Activated CD4-positive, alpha-beta memory T cell treated with anti-CD3 and anti-CD28 coated beads, Interleukin-2, amount 10 ng/mL, durations not matched to agents 7 days and 5 days (primary cell): ENCODE measurements at regions not wholly inside any gene's neighbourhood (a gene's known extent, or its start where the extent isn't known, plus 50 kb on each side); places are given as distances from the start of the nearest gene placed in this dataset.
A peak's percentile ranks its signal among the peaks of the same experiment; 100 is the strongest.
"Not testable (repeated sequence)": the region's sequence is repeated elsewhere in the genome, so short reads cannot be mapped to it uniquely, and the experiment has no call there.

ENCODE experiments used
- CTCF ChIA-PET: fragments of 350-600 bp; sonication (Branson Sonifier 250); formaldehyde crosslinking; loops from one replicate; lab custom pipeline; 2021; ENCODE audit warnings: antibody characterized with exemption, inconsistent platforms; lab: Charles Lee
- POLR2A ChIA-PET: fragments of 350-600 bp; sonication (Branson Sonifier 250); formaldehyde crosslinking; loops from one replicate; lab custom pipeline; 2021; ENCODE audit warnings: antibody characterized with exemption; lab: Charles Lee
- DNase-seq: peaks from one replicate; pipeline ENCODE4 v3.0.0-alpha.2; 2020
- H3K27ac Mint-ChIP-seq: one replicate; pipeline ENCODE4 v1.8.0; 2021; ENCODE audit warnings: mild to moderate bottlenecking, mixed read lengths
- H3K27me3 Mint-ChIP-seq: one replicate; pipeline ENCODE4 v1.8.0; 2021; ENCODE audit warnings: mixed read lengths
- H3K36me3 Mint-ChIP-seq: one replicate; pipeline ENCODE4 v1.8.0; 2021; ENCODE audit warnings: low read depth, mixed read lengths
- H3K4me1 Mint-ChIP-seq: one replicate; pipeline ENCODE4 v1.8.0; 2021; ENCODE audit warnings: mixed read lengths
- H3K4me3 Mint-ChIP-seq: one replicate; pipeline ENCODE4 v1.8.0; 2021; ENCODE audit warnings: mild to moderate bottlenecking, mixed read lengths
- H3K9me3 Mint-ChIP-seq: one replicate; pipeline ENCODE4 v1.8.0; 2021; ENCODE audit warnings: mixed read lengths

DNA sequence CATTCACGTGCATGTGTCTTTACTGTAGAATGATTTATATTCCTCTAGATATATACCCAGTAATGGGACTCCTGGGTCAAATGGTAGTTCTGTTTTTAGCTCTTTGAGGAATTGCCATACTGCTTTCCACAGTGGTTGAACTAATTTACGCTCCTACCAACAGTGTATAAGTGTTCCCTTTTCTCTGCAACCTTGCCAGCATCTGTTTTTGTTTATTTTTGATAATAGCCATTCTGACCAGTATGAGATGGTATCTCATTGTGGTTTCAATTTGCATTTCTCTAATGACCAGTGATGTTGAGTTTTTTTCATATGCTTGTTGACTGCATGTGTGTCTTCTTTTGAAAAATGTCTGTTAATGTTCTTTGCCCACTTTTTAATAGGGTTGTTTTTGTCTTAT is 236.8 kb upstream of the IRF2BP2 start:
- not testable (repeated sequence) for DNase-seq, H3K4me3 Mint-ChIP-seq, H3K27ac Mint-ChIP-seq, H3K27me3 Mint-ChIP-seq, H3K36me3 Mint-ChIP-seq, H3K9me3 Mint-ChIP-seq
- ChIA-PET CTCF (interaction anchor here (0.7 kb wide), 1 partner anchor 376 kb away, joined by 3 read pairs; no protein-coding TSS in a partner anchor), POLR2A (interaction anchor here (1.7 to 5.9 kb wide), 2 partner anchors 11 to 236 kb away, joined by 5 to 67 read pairs; partner anchors contain the start of gene IRF2BP2)
- peaks cover 85% of the 10 kb centered on the region for H3K4me1 Mint-ChIP-seq

GRCh38 chr1:234845836-234846235 is 235.9 kb upstream of the IRF2BP2 start:
- POLR2A ChIA-PET: interaction anchor here (0.7 to 5.9 kb wide), 14 partner anchors 12 to 450 kb away, joined by 3 to 67 read pairs (median 6); partner anchors contain the start of gene IRF2BP2
- DNase-seq: no peak
- no peaks in the 10 kb centered on the region for H3K36me3 Mint-ChIP-seq
- no peak overlapping the region for H3K27ac Mint-ChIP-seq
- peaks cover 87% of the 10 kb centered on the region for H3K4me1 Mint-ChIP-seq
- no peaks in the 10 kb centered on the region for H3K9me3 Mint-ChIP-seq
- CTCF ChIA-PET: interaction anchor here (0.7 to 1.4 kb wide), 3 partner anchors 48 to 238 kb away, joined by 3 to 5 read pairs (median 4); no protein-coding TSS in a partner anchor
- H3K27me3 Mint-ChIP-seq: peaks cover 2% of the 10 kb centered on the region
- peak overlapping the region; percentile 47 for H3K4me3 Mint-ChIP-seq

DNA sequence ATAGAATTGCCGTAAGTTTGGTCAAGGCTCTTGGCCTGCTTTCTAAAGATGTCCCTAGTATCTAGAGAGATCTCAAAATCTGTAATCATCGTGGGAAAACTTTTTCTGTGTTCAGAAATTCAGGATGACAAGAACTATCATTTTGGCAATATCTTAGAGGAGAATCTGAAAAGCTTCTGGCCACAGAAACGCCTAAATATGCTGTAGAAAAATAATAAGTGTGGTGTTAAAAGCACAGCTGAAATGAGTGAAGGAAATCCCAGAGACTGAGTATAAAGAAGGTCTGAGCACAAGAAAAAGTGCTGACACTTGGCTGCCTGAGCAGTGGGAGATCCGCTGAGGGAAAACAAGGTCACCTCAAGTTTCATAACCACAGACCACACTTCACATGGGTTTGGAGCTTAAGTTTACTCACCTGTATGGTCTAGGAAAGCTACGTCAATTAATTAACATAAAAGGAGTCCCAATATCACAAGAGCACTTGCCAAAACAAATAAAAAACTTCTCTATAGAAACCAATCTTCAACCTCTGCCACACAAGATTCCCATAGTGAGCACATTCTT is 235.2 kb upstream of the IRF2BP2 start:
- H3K27ac Mint-ChIP-seq: peak overlapping the region; percentile 81
- peaks cover 2% of the 10 kb centered on the region for H3K27me3 Mint-ChIP-seq
- peak overlapping the region; percentile 47 for H3K4me3 Mint-ChIP-seq
- no peaks in the 10 kb centered on the region for H3K36me3 Mint-ChIP-seq
- ChIA-PET CTCF (interaction anchor here (1.0 to 1.6 kb wide), 3 partner anchors 49 to 238 kb away, joined by 3 to 5 read pairs (median 4); no protein-coding TSS in a partner anchor), POLR2A (interaction anchor here (0.7 to 5.9 kb wide), 20 partner anchors 11 to 449 kb away, joined by 3 to 67 read pairs (median 4); partner anchors contain the start of gene IRF2BP2)
- peaks cover 90% of the 10 kb centered on the region for H3K4me1 Mint-ChIP-seq
- peak; percentile 64 for DNase-seq
- no peaks in the 10 kb centered on the region for H3K9me3 Mint-ChIP-seq

DNA sequence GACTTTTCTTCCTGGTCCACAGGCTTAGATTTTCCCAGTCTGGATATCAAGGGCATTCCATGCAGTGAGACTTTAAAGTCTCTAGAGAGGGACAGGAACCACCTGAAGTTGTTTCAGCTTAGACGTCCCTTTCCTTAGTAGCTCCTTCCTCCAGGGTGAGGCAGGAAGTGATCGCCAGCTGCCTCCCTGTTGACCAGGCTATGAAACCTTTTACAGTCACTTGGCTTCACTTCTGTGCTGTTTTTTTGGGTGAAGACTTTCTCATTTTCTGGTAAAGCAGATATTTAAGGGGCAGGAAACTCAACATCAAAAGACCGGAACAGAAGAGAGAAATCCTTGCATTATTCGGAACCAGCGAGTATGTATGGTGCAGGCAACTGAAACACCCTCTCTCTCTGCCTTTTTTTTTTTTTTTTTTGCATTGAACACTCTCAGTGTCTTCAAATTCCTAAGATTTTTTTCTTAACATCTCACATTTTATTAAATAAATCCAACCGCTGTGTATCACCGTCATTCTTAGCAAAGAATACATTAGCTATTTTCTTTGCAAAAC is 234.6 kb upstream of the IRF2BP2 start:
- H3K27ac Mint-ChIP-seq: peak overlapping the region; percentile 81
- peak; percentile 30 for DNase-seq
- H3K9me3 Mint-ChIP-seq: no peaks in the 10 kb centered on the region
- peaks cover 2% of the 10 kb centered on the region for H3K27me3 Mint-ChIP-seq
- CTCF ChIA-PET: interaction anchor here (1.0 to 1.6 kb wide), 2 partner anchors 49 to 167 kb away, joined by 3 to 4 read pairs; no protein-coding TSS in a partner anchor
- H3K4me3 Mint-ChIP-seq: peak overlapping the region; percentile 47
- no peaks in the 10 kb centered on the region for H3K36me3 Mint-ChIP-seq
- peaks cover 84% of the 10 kb centered on the region for H3K4me1 Mint-ChIP-seq
- POLR2A ChIA-PET: interaction anchor here (0.7 to 5.9 kb wide), 16 partner anchors 10 to 244 kb away, joined by 3 to 67 read pairs (median 5); partner anchors contain the start of gene IRF2BP2

DNA sequence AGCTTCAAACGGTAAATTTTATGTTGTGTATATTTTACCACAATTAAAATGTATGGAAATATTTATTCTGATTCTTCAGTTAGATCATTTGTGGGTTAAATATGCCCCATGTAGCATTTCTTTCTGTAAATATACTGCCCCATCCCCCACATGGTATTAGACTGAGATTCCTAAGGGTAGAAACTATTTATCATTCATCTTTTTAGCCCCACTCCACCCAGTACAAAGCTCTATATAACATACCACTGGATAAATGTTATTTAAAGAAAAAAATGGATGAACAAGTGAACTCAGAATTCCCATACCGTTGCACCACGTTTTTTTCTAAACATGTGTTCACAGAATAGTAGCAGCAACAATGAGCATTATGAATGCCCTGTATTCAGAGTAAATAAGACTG is 234.0 kb upstream of the IRF2BP2 start:
- Mint-ChIP-seq H3K9me3 (no peaks in the 10 kb centered on the region), H3K27me3 (peaks cover 2% of the 10 kb centered on the region), H3K4me3 (peak overlapping the region; percentile 47), H3K4me1 (peaks cover 79% of the 10 kb centered on the region), H3K27ac (peak overlapping the region; percentile 90), H3K36me3 (no peaks in the 10 kb centered on the region)
- CTCF ChIA-PET: interaction anchor here (1.6 kb wide), 1 partner anchor 168 kb away, joined by 3 read pairs; no protein-coding TSS in a partner anchor
- no peak for DNase-seq
- POLR2A ChIA-PET: interaction anchor here (1.0 to 5.9 kb wide), 11 partner anchors 10 to 243 kb away, joined by 3 to 67 read pairs (median 5); partner anchors contain the start of gene IRF2BP2

DNA sequence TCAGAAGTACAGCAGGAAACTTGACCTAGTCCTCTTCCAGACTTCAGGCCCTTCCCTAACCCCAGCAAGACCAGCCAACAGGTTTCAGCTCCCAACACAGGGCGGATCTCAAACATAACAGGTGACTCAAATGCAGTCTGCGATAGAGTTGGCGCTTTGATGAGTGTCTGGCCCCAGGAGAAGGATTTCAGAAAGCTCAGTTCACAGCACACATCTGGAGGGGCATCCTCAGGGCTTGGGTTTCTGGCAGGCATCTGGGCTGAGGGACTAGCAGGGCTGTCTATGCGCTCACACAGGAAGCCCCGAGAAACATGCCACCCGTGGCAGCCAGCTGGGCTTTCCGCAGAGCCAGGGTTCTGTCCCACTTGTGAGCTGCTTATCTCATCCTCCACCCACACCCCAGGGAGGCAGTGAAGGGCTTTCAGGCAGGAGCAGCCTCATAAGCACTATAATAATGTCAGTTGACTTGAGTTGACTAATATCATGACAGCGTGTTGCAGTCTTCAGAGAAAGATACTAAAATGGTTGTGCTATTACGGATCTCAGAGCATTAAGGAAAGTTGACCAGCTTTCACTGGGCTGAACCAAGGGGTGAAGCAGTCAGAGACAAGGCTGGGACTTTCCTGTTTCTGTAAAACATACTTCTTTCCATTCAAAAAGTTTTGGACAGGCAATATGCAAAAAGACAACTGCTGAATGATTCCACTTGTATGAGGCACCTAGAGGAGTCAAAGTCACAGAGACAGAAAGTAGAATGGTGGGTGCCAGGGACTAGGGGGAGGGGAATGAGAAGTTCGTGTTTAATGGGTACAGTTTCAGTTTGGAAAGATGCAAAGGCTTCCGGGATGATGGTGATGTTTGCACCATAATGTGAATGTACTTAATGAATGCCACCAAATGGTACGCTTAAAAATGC is 233.0 kb upstream of the IRF2BP2 start:
- ChIA-PET POLR2A (interaction anchor here (0.6 to 5.9 kb wide), 21 partner anchors 9 to 355 kb away, joined by 3 to 67 read pairs (median 4); partner anchors contain the start of gene IRF2BP2), CTCF (interaction anchor here (0.6 to 1.3 kb wide), 6 partner anchors 169 to 250 kb away, joined by 3 to 4 read pairs (median 3); no protein-coding TSS in a partner anchor)
- Mint-ChIP-seq H3K36me3 (no peaks in the 10 kb centered on the region), H3K9me3 (no peaks in the 10 kb centered on the region), H3K27ac (peak overlapping the region; percentile 90), H3K4me3 (peak overlapping the region; percentile 61), H3K27me3 (peaks cover 2% of the 10 kb centered on the region), H3K4me1 (peaks cover 79% of the 10 kb centered on the region)
- DNase-seq: peak; percentile 73

- ChIA-PET POLR2A (interaction anchor here (1.0 to 5.9 kb wide), 14 partner anchors 20 to 354 kb away, joined by 3 to 67 read pairs (median 8); partner anchors contain the start of gene IRF2BP2), CTCF (interaction anchor here (1.0 to 1.3 kb wide), 3 partner anchors 170 to 242 kb away, joined by 3 to 4 read pairs (median 3); no protein-coding TSS in a partner anchor)
- peaks cover 75% of the 10 kb centered on the region for H3K4me1 Mint-ChIP-seq
- DNase-seq: no peak
- H3K27me3 Mint-ChIP-seq: peaks cover 4% of the 10 kb centered on the region
- H3K4me3 Mint-ChIP-seq: no peak overlapping the region
- H3K36me3 Mint-ChIP-seq: no peaks in the 10 kb centered on the region
- peak overlapping the region; percentile 55 for H3K27ac Mint-ChIP-seq
- H3K9me3 Mint-ChIP-seq: no peaks in the 10 kb centered on the region
Measured at GRCh38 chr1:234841710-234842231, 231.8 kb upstream of the IRF2BP2 start.

GRCh38 chr1:234841281-234841680 is 231.3 kb upstream of the IRF2BP2 start:
- Mint-ChIP-seq H3K36me3 (no peaks in the 10 kb centered on the region), H3K27ac (peak overlapping the region; percentile 55), H3K4me1 (peaks cover 71% of the 10 kb centered on the region), H3K27me3 (peaks cover 1% of the 10 kb centered on the region), H3K4me3 (no peak overlapping the region), H3K9me3 (no peaks in the 10 kb centered on the region)
- no peak for DNase-seq
- POLR2A ChIA-PET: interaction anchor here (1.1 to 5.9 kb wide), 9 partner anchors 19 to 353 kb away, joined by 3 to 67 read pairs (median 11); partner anchors contain the start of gene IRF2BP2
- CTCF ChIA-PET: interaction anchor here (1.0 kb wide), 1 partner anchor 244 kb away, joined by 3 read pairs; no protein-coding TSS in a partner anchor

DNA sequence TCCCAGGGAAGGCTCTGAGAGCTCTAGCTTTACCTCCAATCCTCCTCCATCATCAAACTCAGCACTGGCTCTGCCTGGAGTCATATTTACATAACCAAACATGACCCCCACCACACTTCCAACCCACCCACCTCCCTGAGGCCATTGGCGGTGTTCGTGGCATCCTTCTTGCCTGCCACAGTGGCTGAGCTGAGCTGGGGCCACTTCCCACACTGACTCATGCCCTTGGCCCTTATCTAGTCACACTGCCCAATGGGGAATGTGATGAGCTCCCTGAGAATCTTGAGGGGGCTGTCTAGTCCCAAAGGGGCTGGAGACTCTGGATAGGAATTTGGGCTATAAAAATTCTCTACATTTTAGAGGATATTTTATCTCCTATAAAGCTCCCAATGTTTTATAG is 230.9 kb upstream of the IRF2BP2 start:
- peaks cover 68% of the 10 kb centered on the region for H3K4me1 Mint-ChIP-seq
- no peak overlapping the region for H3K4me3 Mint-ChIP-seq
- no peaks in the 10 kb centered on the region for H3K36me3 Mint-ChIP-seq
- ChIA-PET CTCF (interaction anchor here (0.5 to 1.0 kb wide), 2 partner anchors 230 to 243 kb away, joined by 3 read pairs; no protein-coding TSS in a partner anchor), POLR2A (interaction anchor here (1.4 to 5.9 kb wide), 5 partner anchors 110 to 240 kb away, joined by 3 to 67 read pairs (median 23); partner anchors contain the start of gene IRF2BP2)
- peak; percentile 26 for DNase-seq
- no peak overlapping the region for H3K27ac Mint-ChIP-seq
- H3K9me3 Mint-ChIP-seq: no peaks in the 10 kb centered on the region
- H3K27me3 Mint-ChIP-seq: peaks cover 1% of the 10 kb centered on the region

- no peaks in the 10 kb centered on the region for H3K36me3 Mint-ChIP-seq
- DNase-seq: no peak
- POLR2A ChIA-PET: interaction anchor here (1.4 kb wide), 1 partner anchor 115 kb away, joined by 3 read pairs; no protein-coding TSS in a partner anchor
- CTCF ChIA-PET: interaction anchor here (0.5 to 1.0 kb wide), 2 partner anchors 229 to 243 kb away, joined by 3 read pairs; no protein-coding TSS in a partner anchor
- H3K4me1 Mint-ChIP-seq: peaks cover 62% of the 10 kb centered on the region
- no peaks in the 10 kb centered on the region for H3K9me3 Mint-ChIP-seq
- H3K27me3 Mint-ChIP-seq: peaks cover 1% of the 10 kb centered on the region
- no peak overlapping the region for H3K27ac Mint-ChIP-seq
- no peak overlapping the region for H3K4me3 Mint-ChIP-seq
Measured at GRCh38 chr1:234840253-234840652, 230.3 kb upstream of the IRF2BP2 start.

- no peak for DNase-seq
- no peaks in the 10 kb centered on the region for H3K9me3 Mint-ChIP-seq
- no peak overlapping the region for H3K4me3 Mint-ChIP-seq
- H3K36me3 Mint-ChIP-seq: no peaks in the 10 kb centered on the region
- peaks cover 1% of the 10 kb centered on the region for H3K27me3 Mint-ChIP-seq
- H3K4me1 Mint-ChIP-seq: peaks cover 56% of the 10 kb centered on the region
- POLR2A ChIA-PET: interaction anchor here (0.6 kb wide), 1 partner anchor 864 kb away, joined by 3 read pairs; no protein-coding TSS in a partner anchor
- CTCF ChIA-PET: interaction anchor here (1.0 to 1.5 kb wide), 2 partner anchors 16 to 244 kb away, joined by 3 to 4 read pairs; no protein-coding TSS in a partner anchor
- H3K27ac Mint-ChIP-seq: no peak overlapping the region
Measured at GRCh38 chr1:234839663-234840062, 229.7 kb upstream of the IRF2BP2 start.
